ENCODE measurements at regions not wholly inside any gene's neighbourhood (a gene's known extent, or its start where the extent isn't known, plus 50 kb on each side); places are given as distances from the start of the nearest gene placed in this dataset.

GRCh38 chr7:19958309-19958896, 185.0 kb upstream of the TMEM196 start:
- Mint-ChIP-seq H3K4me1 (no peaks in the 10 kb centered on the region), H3K4me3 (no peak overlapping the region), H3K36me3 (ENCODE audit: insufficient read depth in 1 of 3, low read depth in 3 of 3) (peaks cover 0 to 66% (median 22%) of the 10 kb centered on the region in 3 experiments; a peak in 6 of 7 replicates), H3K9me3 (peaks cover 11 to 24% of the 10 kb centered on the region in 2 experiments), H3K27me3 (ENCODE audit: low read depth) (no peaks in the 10 kb centered on the region), H3K27ac (no peak overlapping the region)
- Histone ChIP-seq H2BK5ac (ENCODE audit: insufficient read length, low read length) (no peak overlapping the region), H3K23ac (ENCODE audit: insufficient read length, low read depth, low read length) (no peak overlapping the region), H2AFZ (ENCODE audit: low read length) (no peak overlapping the region), H2BK20ac (ENCODE audit: low read depth, low read length, poor library complexity, severe bottlenecking) (no peak overlapping the region), H3K79me1 (ENCODE audit: insufficient read depth, low read depth, low read length, poor library complexity, severe bottlenecking) (no peaks in the 10 kb centered on the region), H3K14ac (ENCODE audit: insufficient read depth, low read length) (no peak overlapping the region), H2BK120ac (ENCODE audit: low read depth, low read length, poor library complexity, severe bottlenecking) (no peak overlapping the region), H3K4ac (ENCODE audit: low read depth, low read length) (no peak overlapping the region), H3K27me3 (ENCODE audit: insufficient read depth, low read length) (no peaks in the 10 kb centered on the region), H4K91ac (ENCODE audit: insufficient read length, low read depth, low read length) (no peak overlapping the region), H3T11ph (ENCODE audit: low read length) (no peak overlapping the region), H4K5ac (ENCODE audit: insufficient read length, low read depth, low read length) (no peak overlapping the region), H3K56ac (ENCODE audit: insufficient read length, low read depth, low read length) (no peak overlapping the region), H3K18ac (ENCODE audit: insufficient read length, low read depth, low read length) (no peak overlapping the region), H3K4me1 (ENCODE audit: insufficient read depth, low read length) (no peaks in the 10 kb centered on the region), H3K27ac (ENCODE audit: insufficient read length, low read depth, low read length) (no peak overlapping the region), H3K9me3 (ENCODE audit: control insufficient read depth, low read depth, low read length) (peaks cover 30% of the 10 kb centered on the region), H2AK5ac (ENCODE audit: insufficient read length, low read length) (no peak overlapping the region), H2BK15ac (ENCODE audit: low read depth, low read length) (no peak overlapping the region), H2BK12ac (ENCODE audit: insufficient read length, low read depth, low read length) (no peak overlapping the region), H3K23me2 (ENCODE audit: insufficient read length, low read depth, low read length, poor library complexity, severe bottlenecking) (no peaks in the 10 kb centered on the region), H3K9ac (ENCODE audit: extremely low read depth, insufficient read length, low read length) (no peak overlapping the region), H3K79me2 (ENCODE audit: insufficient read depth, low read length) (no peaks in the 10 kb centered on the region), H3K4me2 (ENCODE audit: insufficient read depth, insufficient read length, low read length) (no peak overlapping the region), H4K20me1 (ENCODE audit: control insufficient read depth, insufficient read depth, insufficient read length) (no peaks in the 10 kb centered on the region), H4K8ac (replicated peaks; ENCODE audit: insufficient read length, low read depth, low read length) (no peak overlapping the region)
- WGBS (ENCODE audit: extremely low coverage, insufficient read length, low lambda C conversion rate): no CpG with 5 or more reads among the region's 3 CpGs
- no peak for DNase-seq
- TF ChIP-seq CTCF (conservative IDR thresholded peaks at IDR 0.05): no peak
